SK-N-SH (cell line): ENCODE measurements at regions not wholly inside any gene's neighbourhood (a gene's known extent, or its start where the extent isn't known, plus 50 kb on each side); places are given as distances from the start of the nearest gene placed in this dataset.

Experiments used
- CTCF ChIA-PET: fragments of 300-600, 350-600 bp; formaldehyde crosslinking; extraction: SDS; loops from one replicate; lab custom pipeline; 2021; lab: Yijun Ruan, JAX
- POLR2A ChIA-PET: fragments of 350-600 bp; sonication (Branson Sonifier 250); formaldehyde crosslinking; extraction: SDS; loops from one replicate; lab custom pipeline; 2020; ENCODE audit warnings: antibody characterized with exemption, inconsistent platforms; lab: Yijun Ruan, JAX
- DNase-seq: peaks from one replicate; pipeline ENCODE4 v3.0.0; 2012
- H2AFZ ChIP-seq: fragments of 200-600 bp; sonication (generic); 2 replicates; pipeline ENCODE4 v1.8.1; 2016; ENCODE audit warnings: antibody characterized with exemption, mild to moderate bottlenecking, low read depth
- H3F3A ChIP-seq: fragments of 200-600 bp; sonication (generic); replicated peaks from 2 replicates; pipeline ENCODE3; 2016; ENCODE audit warnings: antibody characterized with exemption, mild to moderate bottlenecking; ENCODE audit not compliant: insufficient read depth
- H3K27ac ChIP-seq, 2 experiments: fragments of 200-500 bp in 1 of 2; fragments of 200-600 bp in 1 of 2; sonication (Bioruptor generic) in 1 of 2; sonication (generic), shearing (Covaris generic) in 1 of 2; 2 replicates each; pipeline versions ENCODE4 v1.5.1 to v1.6.1; 2014 to 2016; ENCODE audit warnings: low read depth in 2 of 2, inconsistent platforms in 1 of 2, low read length in 1 of 2, mild to moderate bottlenecking in 1 of 2, mixed read lengths in 1 of 2
- H3K27me3 ChIP-seq: fragments of 200-600 bp; sonication (generic), shearing (Covaris generic); 2 replicates; pipeline ENCODE4 v1.6.1; 2016; ENCODE audit warnings: mixed run types; ENCODE audit not compliant: insufficient read depth
- H3K36me3 ChIP-seq, 2 experiments: fragments of 200-500 bp in 1 of 2; fragments of 200-600 bp in 1 of 2; sonication (Bioruptor generic) in 1 of 2; sonication (generic) in 1 of 2; replicated peaks in 1 of 2; 2 replicates each; pipeline versions ENCODE3 to v1.5.1; 2014 to 2016; ENCODE audit warnings: low read length in 1 of 2, mild to moderate bottlenecking in 1 of 2; ENCODE audit not compliant: insufficient read depth in 2 of 2, control insufficient read depth in 1 of 2
- H3K4me1 ChIP-seq, 2 experiments: fragments of 200-500 bp in 1 of 2; fragments of 200-600 bp in 1 of 2; sonication (Bioruptor generic) in 1 of 2; sonication (generic), shearing (Covaris generic) in 1 of 2; 2 replicates each; pipeline versions ENCODE4 v1.5.1 to v1.6.1; 2014 to 2016; ENCODE audit warnings: low read depth in 1 of 2, low read length in 1 of 2, mixed run types in 1 of 2; ENCODE audit not compliant: insufficient read depth in 2 of 2, control insufficient read depth in 1 of 2
- H3K4me2 ChIP-seq: fragments of 200-600 bp; sonication (generic), shearing (Covaris generic); 2 replicates; pipeline ENCODE4 v1.6.1; 2017; ENCODE audit warnings: mixed run types
- H3K4me3 ChIP-seq, 2 experiments: fragments of 200-500 bp in 1 of 2; fragments of 200-600 bp in 1 of 2; sonication (Bioruptor generic) in 1 of 2; sonication (generic), shearing (Covaris generic) in 1 of 2; 2 replicates each; pipeline versions ENCODE4 v1.5.1 to v1.8.1; 2014 to 2016; ENCODE audit warnings: low read depth in 2 of 2, inconsistent platforms in 1 of 2, low read length in 1 of 2, mild to moderate bottlenecking in 1 of 2, mixed read lengths in 1 of 2, moderate library complexity in 1 of 2
- H3K79me2 ChIP-seq: fragments of 200-600 bp; sonication (generic); 2 replicates; pipeline ENCODE4 v1.8.1; 2017; ENCODE audit warnings: mild to moderate bottlenecking; ENCODE audit not compliant: insufficient read depth
- H3K9ac ChIP-seq: fragments of 200-600 bp; sonication (generic); 2 replicates; pipeline ENCODE4 v1.6.1; 2017; ENCODE audit warnings: mixed run types
- H3K9me2 ChIP-seq: fragments of 200-600 bp; sonication (generic); 2 replicates; pipeline ENCODE4 v1.6.1; 2017; ENCODE audit warnings: mixed run types
- H3K9me3 ChIP-seq: fragments of 200-600 bp; sonication (generic); 2 replicates; pipeline ENCODE4 v1.6.1; 2017; ENCODE audit warnings: mixed run types, mild to moderate bottlenecking, moderate library complexity
- H4K20me1 ChIP-seq: fragments of 200-600 bp; sonication (generic); 2 replicates; pipeline ENCODE4 v1.6.1; 2017; ENCODE audit warnings: mild to moderate bottlenecking, mixed run types; ENCODE audit not compliant: insufficient read depth
- ELF1 ChIP-seq: IDR thresholded peaks from 2 replicates; pipeline ENCODE4 v1.4.0; 2012
- EP300 ChIP-seq, 2 experiments: IDR thresholded peaks; 2 replicates each; pipeline versions ENCODE4 v1.4.0 to v1.6.1; 2012; ENCODE audit warnings: borderline replicate concordance in 1 of 2, low read depth in 1 of 2, low read length in 1 of 2
- EZH2phosphoT487 ChIP-seq: fragments of 200-600 bp; sonication (generic); IDR thresholded peaks from 2 replicates; pipeline ENCODE4 v1.6.1; 2017; ENCODE audit warnings: low read depth, mixed run types, mild to moderate bottlenecking, antibody characterized with exemption, moderate library complexity, borderline replicate concordance
- FOSL2 ChIP-seq: IDR thresholded peaks from 2 replicates; pipeline ENCODE4 v1.4.0; 2012; ENCODE audit warnings: low read depth, mild to moderate bottlenecking, moderate library complexity, borderline replicate concordance
- FOXM1 ChIP-seq: IDR thresholded peaks from 2 replicates; pipeline ENCODE4 v1.4.0; 2012; ENCODE audit warnings: low read depth, mild to moderate bottlenecking
- GATA2 ChIP-seq: sonication (generic); formaldehyde crosslinking; IDR thresholded peaks from 2 replicates; pipeline ENCODE4 v1.5.0; 2020; ENCODE audit warnings: mild to moderate bottlenecking, missing genetic modification reagents
- IRF3 ChIP-seq: fragments of 150-350 bp; IDR thresholded peaks from 2 replicates; pipeline ENCODE4 v1.6.1; 2016; ENCODE audit warnings: mild to moderate bottlenecking, low read depth, low read length
- MEF2A ChIP-seq: IDR thresholded peaks from 2 replicates; pipeline ENCODE4 v1.4.0; 2012; ENCODE audit warnings: low read depth, borderline replicate concordance
- MXI1 ChIP-seq: IDR thresholded peaks from 2 replicates; pipeline ENCODE4 v1.6.1; 2012; ENCODE audit warnings: mild to moderate bottlenecking, low read depth, low read length, improper control_type of control experiment
- NFIC ChIP-seq: IDR thresholded peaks from 2 replicates; pipeline ENCODE4 v1.4.0; 2012; ENCODE audit warnings: borderline replicate concordance
- PBX3 ChIP-seq: IDR thresholded peaks from 2 replicates; pipeline ENCODE4; 2012
- RAD21 ChIP-seq: IDR thresholded peaks from 2 replicates; pipeline ENCODE4 v1.6.1; 2012; ENCODE audit warnings: mild to moderate bottlenecking, low read length
- RCOR1 ChIP-seq: fragments of 150-350 bp; IDR thresholded peaks from 2 replicates; pipeline ENCODE4 v1.6.1; 2017; ENCODE audit warnings: antibody characterized with exemption, low read length
- REST ChIP-seq: IDR thresholded peaks from 2 replicates; pipeline ENCODE4 v1.6.1; 2012; ENCODE audit warnings: mild to moderate bottlenecking, low read depth, low read length, moderate library complexity
- RFX5 ChIP-seq: IDR thresholded peaks from 2 replicates; pipeline ENCODE4 v1.6.1; 2012; ENCODE audit warnings: mild to moderate bottlenecking, improper control_type of control experiment, low read length
- SIN3A ChIP-seq: IDR thresholded peaks from 2 replicates; pipeline ENCODE4 v1.6.1; 2012; ENCODE audit warnings: low read depth, mild to moderate bottlenecking, low read length, moderate library complexity, borderline replicate concordance
- SMC3 ChIP-seq: IDR thresholded peaks from 2 replicates; pipeline ENCODE4 v1.6.1; 2012; ENCODE audit warnings: low read depth, low read length, improper control_type of control experiment
- TCF12 ChIP-seq: IDR thresholded peaks from 2 replicates; pipeline ENCODE4 v1.4.0; 2012
- TEAD4 ChIP-seq: IDR thresholded peaks from 2 replicates; pipeline ENCODE4 v1.4.0; 2012; ENCODE audit warnings: mild to moderate bottlenecking, borderline replicate concordance; ENCODE audit not compliant: insufficient read depth
- WGBS: methylation state at CpG from one replicate; pipeline ENCODE4 v1.1.6; 2017; ENCODE audit warnings: low lambda C conversion rate; 5-methylcytosine and 5-hydroxymethylcytosine counted together

GRCh38 chr16:65219786-65220185 is 97.9 kb upstream of the CDH11 start:
- Histone ChIP-seq H3K9me3 (no peaks in the 10 kb centered on the region), H3F3A (no peaks in the 10 kb centered on the region), H3K4me1 (peaks cover 0 to 4% of the 10 kb centered on the region in 2 experiments; a peak in 1 of 4 replicates), H2AFZ (no peak overlapping the region), H3K9ac (no peak overlapping the region), H3K4me2 (no peak overlapping the region), H3K79me2 (no peaks in the 10 kb centered on the region), H3K4me3 (no peak overlapping the region), H3K9me2 (no peaks in the 10 kb centered on the region), H3K36me3 (no peaks in the 10 kb centered on the region), H4K20me1 (no peaks in the 10 kb centered on the region), H3K27ac (no peak overlapping the region), H3K27me3 (no peaks in the 10 kb centered on the region)
- 100% methylated on average over 1 of the region's 1 CpG for WGBS
- TF ChIP-seq FOSL2 (no peak), EP300 (IDR thresholded peaks at IDR 0.05; ENCODE audit: borderline replicate concordance in 1 of 2, low read depth in 1 of 2, low read length in 1 of 2) (no peak), GATA2 (CRISPR knock-in tag) (no peak), ELF1 (no peak), FOXM1 (no peak)
- ChIA-PET CTCF (no interaction called here), POLR2A (interaction anchor here (0.6 kb wide), 1 partner anchor 261 kb away, joined by 3 read pairs; no protein-coding TSS in a partner anchor)
- DNase-seq = no peak

GRCh38 chr16:65218348-65218747 is 96.5 kb upstream of the CDH11 start:
- 69% methylated on average over 3 of the region's 3 CpGs for WGBS
- no peak overlapping the region for H3K27ac ChIP-seq

More at GRCh38 chr16:65218348-65218747, 96.5 kb upstream of the CDH11 start:
- Histone ChIP-seq H3K79me2 (no peaks in the 10 kb centered on the region), H3K27me3 (no peaks in the 10 kb centered on the region), H3K4me2 (no peak overlapping the region), H3K9me3 (no peaks in the 10 kb centered on the region), H4K20me1 (no peaks in the 10 kb centered on the region), H3K9me2 (no peaks in the 10 kb centered on the region), H3K4me1 (peaks cover 0 to 4% of the 10 kb centered on the region in 2 experiments; a peak in 1 of 4 replicates)
- CTCF ChIA-PET = no interaction called here
- POLR2A ChIA-PET = no interaction called here
- TF ChIP-seq MEF2A = no peak
- no peak for TF ChIP-seq MXI1
- no peak; the same call in 1 of the 2 replicates for TF ChIP-seq RAD21
- TF ChIP-seq SIN3A = no peak
- no peak for TF ChIP-seq NFIC
- TF ChIP-seq TEAD4 = no peak
- TF ChIP-seq SMC3 = no peak
- no peak for TF ChIP-seq PBX3
- TF ChIP-seq TCF12 = no peak
- no peak for TF ChIP-seq EZH2phosphoT487
- no peak for TF ChIP-seq IRF3
- TF ChIP-seq GATA2 (CRISPR knock-in tag) = no peak
- TF ChIP-seq EP300 (IDR thresholded peaks at IDR 0.05; ENCODE audit: borderline replicate concordance in 1 of 2, low read depth in 1 of 2, low read length in 1 of 2) = no peak
- no peak for TF ChIP-seq FOXM1
- no peak for TF ChIP-seq RFX5
- no peak for TF ChIP-seq RCOR1
- no peak for TF ChIP-seq ELF1
- no peak for TF ChIP-seq REST
- TF ChIP-seq FOSL2 = no peak
- TF ChIP-seq, all 33 proteins: peak for 0
- no peaks in the 10 kb centered on the region for H3F3A ChIP-seq
- no peak overlapping the region for H2AFZ ChIP-seq
- H3K4me3 ChIP-seq = no peak overlapping the region
- H3K9ac ChIP-seq = no peak overlapping the region
- no peaks in the 10 kb centered on the region for H3K36me3 ChIP-seq
- DNase-seq = no peak
